ENCODE measurements at regions not wholly inside any gene's neighbourhood (a gene's known extent, or its start where the extent isn't known, plus 50 kb on each side); places are given as distances from the start of the nearest gene placed in this dataset.
A peak's percentile ranks its signal among the peaks of the same experiment; 100 is the strongest.
"Not testable (repeated sequence)": the region's sequence is repeated elsewhere in the genome, so short reads cannot be mapped to it uniquely, and the experiment has no call there.

DNA sequence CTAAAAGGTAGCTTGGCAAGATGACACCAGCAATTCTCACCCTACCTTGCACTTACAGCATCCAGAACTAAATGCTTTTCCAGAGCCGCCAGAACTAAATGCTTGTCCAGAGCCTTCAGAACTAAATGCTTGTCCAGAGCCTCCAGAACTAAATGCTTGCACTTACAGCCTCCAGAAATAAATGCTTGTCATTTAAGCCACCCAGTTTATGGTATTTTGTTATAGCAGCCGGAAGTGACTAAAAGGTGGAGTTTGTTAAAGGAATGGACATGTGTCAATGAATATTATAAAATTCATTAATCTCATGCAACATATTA is 133.5 kb downstream of the GPX5 start:
- no peak for DNase-seq

DNA sequence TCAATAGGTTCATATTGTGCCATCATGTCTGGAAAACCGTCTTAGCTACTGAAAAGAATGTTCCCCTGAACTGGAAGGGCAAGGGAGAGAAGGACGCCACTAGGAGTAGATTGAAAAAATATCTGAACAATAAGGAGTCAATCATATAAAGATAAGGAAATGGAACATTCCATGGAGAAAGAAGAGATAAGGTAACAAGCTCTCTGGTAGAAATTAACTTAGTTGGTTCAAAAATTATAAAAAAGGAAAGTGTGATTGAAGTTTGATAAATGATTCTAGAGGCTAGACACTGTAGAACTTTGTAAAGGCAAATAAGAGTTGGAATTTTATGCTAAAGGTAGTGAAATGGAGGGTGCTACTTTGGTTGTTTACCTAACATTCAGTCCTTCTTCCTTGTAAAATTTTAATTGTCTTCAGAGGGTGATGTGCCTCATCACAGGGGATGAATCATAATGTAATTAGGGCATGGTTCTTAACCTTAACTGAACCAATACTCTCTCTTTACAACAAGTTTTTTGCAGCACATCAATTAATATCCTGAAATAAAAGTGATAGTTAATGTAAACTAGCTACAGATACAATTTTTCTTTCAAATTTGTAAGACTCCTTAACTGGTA is 135.5 kb downstream of the GPX5 start:
- no peak for DNase-seq

DNA sequence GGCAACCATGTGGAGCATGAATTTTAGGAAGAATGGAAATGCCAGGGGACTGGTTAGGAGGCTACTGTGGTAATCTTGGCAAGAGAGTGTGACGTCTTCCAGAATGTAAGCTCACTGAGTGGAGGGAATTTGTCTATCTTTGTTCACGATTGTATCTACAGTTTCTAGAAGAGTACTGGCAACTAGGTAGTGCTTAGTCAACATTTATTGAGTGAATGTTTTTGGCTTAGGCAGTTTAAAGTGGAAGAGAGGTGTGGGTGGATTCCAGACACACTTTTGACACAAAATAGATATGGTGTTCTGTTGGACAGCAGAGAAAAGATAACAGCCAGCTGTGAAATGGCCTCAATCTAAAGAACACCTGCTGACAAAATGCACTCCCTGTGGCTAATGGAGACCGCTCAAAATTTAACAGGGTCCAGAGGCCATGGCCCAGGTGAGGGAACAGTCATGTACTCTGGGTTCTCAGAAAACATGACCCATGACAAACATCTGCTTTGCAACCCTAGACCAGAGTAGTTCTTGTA is 139.3 kb downstream of the GPX5 start:
- no peak for DNase-seq

DNA sequence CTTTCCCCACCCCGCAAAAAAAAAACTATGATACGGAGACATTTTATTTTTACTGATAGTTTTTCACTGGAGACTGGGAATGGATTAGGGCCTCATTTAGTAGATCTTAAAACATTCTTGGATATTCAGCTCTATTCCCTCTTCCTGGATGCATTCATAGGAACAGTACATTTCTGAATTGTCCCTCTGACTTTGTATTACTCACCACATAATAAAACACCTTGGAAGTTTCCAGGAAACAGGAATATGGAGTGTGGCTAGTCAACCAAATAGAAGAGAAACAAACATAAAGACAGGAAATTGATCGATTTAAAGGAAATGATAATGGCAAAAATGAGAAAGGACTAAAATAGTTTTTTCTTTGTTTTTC is 147.7 kb downstream of the GPX5 start:
- DNase-seq, result no peak

DNA sequence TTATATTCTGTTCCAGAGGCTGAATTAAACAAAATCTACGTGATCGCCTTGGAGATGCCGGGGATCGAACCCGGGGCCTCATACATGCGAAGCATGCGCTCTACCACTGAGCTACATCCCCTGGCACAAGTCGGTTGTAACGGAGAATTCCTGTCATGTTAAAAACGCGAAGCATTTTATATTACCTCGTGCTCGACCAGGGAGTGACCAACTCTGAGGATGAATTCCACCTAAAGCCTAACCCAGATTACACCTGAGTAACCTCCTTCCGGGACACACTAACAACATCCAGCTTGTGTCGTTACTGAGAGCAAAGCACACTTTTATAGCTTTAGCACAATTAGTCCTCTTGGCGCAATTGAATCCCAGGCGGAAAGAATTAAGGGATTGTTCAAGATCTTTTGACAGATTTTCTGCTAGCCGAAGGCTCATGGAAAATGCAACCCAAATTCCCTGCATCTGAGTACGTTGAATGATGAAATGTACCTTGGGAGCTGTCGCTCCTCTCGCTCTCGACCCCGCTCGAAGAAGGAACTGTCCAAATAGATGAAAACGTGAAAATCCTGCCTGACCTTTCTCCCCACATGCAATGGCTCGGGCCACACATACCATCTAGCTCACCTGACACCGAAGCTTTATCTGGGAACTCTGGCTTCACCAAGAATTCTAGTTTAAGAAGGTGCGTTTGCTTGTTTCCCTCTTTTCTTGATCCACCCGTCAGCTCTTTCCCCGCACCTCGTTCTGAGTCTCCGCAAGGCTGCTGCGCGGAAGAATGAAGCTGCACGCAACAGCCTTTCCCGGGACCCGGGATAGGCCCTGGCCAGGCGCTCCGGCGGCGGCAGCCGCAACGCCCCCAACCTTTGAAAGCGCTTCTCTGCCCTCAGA is 148.3 kb downstream of the GPX5 start:
- DNase-seq, result no peak

DNA sequence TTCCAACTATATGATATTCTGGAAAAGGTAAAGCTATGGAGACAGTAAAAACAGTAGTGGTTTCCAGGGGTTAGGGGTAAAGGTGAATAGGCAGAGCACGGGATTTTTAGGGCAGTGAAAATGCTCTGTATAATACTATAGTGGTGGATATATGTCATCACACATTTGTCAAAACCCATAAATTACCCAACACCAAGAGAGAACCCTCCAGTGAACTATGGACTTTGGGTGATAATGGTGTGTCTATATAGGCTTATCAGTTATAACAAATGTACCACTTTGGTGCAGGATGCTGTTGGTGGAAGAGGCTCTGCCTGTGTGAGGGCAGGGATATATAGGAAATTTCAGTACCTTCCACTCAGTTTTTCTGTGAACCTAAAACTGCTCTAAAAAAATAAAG is 149.9 kb downstream of the GPX5 start:
- DNase-seq, result no peak

DNA sequence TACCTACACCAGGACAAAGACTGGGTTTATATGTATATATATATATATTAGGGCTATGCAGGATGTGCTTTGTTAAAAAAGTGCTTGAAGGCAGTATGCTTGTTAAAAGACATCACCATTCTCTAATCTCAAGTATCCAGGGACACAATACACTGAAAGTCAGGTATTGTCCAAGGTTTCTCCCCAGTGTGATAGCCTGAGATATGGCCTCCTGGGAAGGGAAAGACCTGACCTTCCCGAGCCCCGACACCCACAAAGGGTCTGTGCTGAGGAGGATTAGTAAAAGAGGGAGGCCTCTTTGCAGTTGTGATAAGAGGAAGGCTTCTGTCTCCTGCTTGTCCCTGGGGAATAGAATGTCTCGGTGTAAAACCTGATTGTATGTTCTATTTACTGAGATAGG is 156.9 kb downstream of the GPX5 start:
- no peak for DNase-seq

DNA sequence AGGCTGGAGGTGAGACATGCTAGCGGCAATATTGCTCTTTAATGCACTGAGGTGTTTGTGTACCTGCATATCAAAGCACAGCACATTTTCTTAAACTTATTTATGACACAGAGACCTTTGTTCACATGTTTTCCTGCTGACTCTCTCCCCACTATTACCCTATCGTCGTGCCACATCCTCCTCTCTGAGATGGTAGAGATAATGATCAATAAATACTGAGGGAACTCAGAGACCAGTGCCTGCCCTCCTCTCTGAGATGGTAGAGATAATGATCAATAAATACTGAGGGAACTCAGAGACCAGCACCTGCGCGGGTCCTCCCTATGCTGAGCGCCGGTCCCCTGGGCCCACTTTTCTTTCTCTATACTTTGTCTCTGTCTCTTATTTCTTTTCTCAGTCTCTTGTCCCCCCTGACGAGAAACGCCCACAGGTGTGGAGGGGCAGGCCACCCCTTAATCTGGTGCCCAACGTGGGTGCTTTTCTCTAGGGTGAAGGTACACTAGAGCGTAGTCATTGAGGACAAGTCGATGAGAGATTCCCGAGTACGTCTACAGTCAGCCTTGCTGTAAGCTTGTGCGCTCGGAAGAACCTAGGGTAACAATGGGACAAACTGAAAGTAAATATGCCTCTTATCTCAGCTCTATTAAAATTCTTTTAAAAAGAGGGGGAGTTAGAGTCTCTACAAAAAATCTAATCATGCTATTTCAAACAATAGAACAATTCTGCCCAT is 157.4 kb downstream of the GPX5 start:
- DNase-seq, result not testable (repeated sequence)

DNA sequence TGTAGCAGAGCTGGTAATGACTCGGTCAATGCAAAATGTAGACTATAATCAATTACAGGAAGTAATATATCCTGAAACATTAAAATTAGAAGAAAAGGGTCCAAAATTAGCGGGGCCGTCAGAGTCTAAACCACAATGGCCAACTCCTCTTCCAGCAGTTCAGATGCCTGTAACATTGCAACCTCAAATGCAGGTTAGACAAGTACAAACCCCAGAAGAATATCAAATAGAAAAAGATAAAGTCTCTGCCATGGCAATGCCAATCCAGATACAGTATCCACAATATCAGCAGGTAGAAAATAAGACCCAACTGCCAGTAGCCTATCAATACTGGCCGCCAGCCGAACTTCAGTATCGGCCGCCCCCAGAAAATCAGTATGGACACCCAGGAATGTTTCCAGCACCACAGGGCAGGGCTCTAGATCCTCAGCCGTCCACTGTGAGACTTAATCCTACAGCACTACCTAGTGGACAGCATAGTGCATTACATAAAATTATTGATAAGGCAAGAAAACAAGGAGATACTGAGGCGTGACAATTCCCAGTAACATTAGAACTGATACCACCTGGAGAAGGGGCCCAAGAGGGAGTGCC is 158.4 kb downstream of the GPX5 start:
- peak; percentile 39 for DNase-seq

DNA sequence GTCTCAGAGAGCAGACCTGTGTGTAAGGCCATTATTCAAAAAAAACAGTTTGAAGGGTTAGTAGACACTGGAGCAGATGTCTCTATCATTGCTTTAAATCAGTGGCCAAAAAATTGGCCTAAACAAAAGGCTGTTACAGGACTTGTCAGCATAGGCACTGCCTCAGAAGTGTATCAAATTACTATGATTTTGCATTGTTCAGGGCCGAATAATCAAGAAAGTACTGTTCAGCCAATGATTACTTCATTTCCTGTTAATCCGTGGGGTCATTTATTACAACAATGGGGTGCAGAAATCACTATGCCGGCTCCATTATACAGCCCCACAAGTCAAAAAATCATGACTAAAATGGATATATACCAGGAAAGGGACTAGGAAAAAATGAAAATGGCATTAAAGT is 160.3 kb downstream of the GPX5 start:
- not testable (repeated sequence) for DNase-seq

DNA sequence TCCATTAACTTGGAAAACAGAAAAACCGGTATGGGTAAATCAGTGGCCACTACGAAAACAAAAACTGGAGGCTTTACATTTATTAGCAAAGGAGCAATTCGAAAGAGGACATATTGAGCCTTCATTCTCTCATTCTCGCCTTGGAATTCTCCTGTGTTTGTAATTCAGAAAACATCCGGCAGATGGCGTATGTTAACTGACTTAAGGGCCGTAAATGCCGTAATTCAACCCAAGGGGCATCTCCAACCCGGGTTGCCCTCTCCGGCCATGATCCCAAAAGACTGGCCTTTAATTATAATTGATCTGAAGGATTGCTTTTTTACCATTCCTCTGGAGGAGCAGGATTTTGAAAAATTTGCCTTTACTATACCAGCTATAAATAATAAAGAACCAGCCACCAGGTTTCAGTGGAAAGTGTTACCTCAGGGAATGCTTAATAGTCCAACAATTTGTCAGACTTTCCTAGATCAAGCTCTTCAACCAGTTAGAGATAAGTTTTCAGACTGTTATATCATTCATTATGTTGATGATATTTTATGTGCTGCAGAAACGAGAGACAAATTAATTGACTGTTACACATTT is 160.9 kb downstream of the GPX5 start:
- peak; percentile 64 for DNase-seq

DNA sequence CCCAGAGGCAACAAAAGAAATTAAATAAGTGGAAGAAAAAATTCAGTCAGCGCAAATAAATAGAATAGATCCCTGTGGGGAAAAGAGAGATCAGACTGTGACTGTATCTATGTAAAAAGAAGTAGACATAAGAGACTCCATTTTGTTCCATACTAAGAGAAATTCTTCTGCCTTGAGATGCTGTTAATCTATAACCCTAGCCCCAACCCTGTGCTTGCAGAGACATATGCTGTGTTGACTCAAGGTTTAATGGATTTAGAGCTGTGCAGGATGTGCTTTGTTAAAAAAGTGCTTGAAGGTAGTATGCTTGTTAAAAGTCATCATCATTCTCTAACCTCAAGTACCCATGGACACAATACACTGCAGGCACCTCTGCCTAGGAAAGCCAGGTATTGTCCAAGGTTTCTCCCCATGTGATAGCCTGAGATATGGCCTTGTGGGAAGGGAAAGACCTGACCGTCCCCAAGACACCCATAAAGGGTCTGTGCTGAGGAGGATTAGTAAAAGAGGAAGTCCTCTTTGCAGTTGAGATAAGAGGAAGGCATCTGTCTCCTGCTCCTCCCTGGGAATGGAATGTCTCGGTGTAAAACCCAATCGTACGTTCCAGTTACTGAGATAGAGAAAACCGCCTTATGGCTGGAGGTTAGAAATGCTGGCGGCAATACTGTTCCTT is 161.8 kb downstream of the GPX5 start:
- DNase-seq, result not testable (repeated sequence)

DNA sequence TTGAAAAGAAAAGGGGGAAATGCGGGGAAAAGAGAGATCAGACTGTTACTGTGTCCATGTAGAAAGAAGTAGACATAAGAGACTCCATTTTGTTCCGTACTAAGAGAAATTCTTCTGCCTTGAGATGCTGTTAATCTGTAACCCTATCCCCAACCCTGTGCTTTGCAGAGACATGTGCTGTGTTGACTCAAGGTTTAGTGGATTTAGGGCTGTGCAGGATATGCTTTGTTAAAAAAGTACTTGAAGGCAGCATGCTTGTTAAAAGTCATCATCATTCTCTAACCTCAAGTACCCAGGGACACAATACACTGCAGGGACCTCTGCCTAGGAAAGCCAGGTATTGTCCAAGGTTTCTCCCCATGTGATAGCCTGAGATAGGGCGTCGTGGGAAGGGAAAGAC is 166.3 kb downstream of the GPX5 start:
- DNase-seq, result not testable (repeated sequence)

DNA sequence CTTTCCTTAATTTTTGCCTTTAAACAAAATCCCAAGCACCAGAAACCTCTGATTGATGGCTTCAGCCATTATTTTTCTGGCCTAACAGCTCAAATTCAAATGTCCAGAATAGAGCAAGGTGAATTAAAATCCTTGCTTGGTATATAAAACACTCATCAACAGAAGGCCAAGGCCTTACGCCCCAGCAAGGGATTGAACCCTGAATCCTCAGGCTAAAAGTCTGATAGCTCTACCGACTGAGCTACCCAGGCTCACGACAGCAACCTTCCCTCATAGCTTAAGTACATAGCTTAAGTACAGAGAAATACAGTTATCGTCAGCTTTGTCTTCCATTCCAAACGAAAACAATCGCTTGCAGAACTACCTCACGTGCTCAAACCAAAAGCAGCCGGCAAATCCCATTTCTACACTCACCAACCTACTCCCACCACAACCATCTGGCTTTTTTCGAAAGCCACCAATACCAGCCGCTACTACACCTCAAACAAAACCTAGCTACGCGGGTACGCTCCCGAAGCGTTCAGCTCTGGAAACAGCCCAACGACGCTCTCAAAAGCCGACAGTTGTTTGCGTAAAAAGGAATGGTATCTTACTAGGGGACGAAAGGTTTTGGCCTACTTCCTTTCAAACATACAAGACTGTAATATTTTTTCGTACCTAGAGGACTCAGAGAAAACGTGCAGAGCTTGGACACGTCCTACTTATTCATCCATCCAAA is 167.5 kb downstream of the GPX5 start:
- DNase-seq, result no peak

DNA sequence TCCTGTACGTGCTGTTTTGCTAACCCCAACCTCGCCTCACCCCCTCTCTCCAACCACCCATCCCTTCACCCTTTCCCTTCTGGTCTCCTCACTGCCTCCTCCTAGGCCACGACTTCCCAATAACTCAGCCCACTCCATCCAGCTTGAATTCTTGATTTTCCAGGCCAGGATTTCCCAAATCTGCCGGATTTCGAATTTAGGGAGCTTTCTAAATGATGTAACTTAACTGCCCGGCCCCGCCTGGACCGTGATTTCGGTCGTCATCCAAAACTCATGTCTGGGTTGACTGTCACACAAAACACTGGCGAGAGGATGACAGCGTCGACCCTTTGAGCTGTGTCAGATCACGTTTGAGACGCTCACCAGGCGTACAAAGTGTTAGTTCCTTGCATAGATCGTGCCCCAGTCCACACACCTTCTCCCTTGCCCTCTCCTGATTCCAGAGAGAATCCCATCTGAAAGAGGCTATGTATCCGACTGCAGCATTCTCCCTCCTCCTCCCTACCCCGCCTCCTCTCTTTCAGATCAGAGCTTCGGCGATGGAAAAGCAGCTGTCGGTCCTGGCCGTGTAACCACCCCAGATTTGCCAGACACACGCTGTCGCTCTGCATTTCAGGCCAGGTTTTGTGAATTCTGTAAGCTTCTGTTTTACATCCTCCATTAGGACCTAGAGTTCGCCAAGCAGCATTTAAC is 168.2 kb downstream of the GPX5 start:
- DNase-seq, result no peak

DNA sequence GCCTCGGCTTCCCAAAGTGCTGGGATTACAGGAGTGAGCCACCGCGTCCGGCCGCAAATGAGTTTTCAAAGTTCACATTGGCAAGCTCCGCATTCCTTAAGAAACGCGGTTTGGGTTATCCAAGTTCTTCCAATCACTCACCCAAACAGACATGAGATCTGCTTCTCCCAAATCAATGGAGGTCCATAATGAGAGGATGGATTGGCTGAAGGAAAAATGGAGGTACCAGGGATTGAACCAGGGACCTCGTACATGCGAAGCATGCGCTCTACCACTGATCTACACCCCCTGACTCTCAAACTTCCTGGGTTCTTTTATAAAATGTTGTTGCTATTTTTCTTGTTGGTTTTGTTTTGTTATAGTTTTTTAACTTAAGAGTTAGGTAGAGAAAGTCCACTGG is 170.0 kb downstream of the GPX5 start:
- DNase-seq, result no peak

DNA sequence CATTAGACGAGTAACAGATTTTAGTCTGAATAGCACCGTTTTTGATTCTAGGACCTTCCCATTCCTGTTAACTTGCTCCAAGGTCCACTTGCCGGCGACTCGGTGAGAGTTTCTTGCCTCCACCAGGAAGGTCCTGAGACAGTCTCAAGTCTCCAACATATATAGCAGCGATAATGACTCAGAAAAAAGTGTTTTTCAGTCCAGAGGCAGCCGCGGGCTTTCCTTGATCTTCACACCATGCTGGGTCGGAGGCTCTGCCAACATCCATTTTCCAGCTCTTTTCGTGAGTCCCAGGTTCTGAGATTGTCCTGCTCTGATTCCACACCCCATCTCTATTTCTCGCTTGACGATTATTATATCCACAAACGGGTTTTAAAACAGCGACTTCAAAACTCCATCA is 170.5 kb downstream of the GPX5 start:
- DNase-seq, result no peak

DNA sequence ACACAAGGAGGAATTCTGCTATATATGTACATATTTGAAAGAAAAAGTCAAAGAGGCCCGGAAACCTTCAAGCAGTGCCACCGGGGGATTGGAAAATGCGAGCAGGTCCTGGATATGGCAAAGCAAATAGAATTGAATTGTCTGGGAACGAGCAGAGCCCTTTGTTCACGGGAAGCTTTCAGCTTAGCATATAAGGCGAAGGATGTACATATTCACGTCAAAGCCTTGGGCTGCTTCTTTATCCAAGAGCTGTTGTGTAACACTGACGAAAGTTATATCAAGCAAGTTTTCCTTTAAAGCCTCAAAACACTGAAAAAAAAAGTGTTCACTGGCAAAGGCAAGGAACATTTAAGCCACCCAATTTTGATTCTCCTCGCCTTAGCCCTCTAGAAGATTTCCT is 171.0 kb downstream of the GPX5 start:
- no peak for DNase-seq

DNA sequence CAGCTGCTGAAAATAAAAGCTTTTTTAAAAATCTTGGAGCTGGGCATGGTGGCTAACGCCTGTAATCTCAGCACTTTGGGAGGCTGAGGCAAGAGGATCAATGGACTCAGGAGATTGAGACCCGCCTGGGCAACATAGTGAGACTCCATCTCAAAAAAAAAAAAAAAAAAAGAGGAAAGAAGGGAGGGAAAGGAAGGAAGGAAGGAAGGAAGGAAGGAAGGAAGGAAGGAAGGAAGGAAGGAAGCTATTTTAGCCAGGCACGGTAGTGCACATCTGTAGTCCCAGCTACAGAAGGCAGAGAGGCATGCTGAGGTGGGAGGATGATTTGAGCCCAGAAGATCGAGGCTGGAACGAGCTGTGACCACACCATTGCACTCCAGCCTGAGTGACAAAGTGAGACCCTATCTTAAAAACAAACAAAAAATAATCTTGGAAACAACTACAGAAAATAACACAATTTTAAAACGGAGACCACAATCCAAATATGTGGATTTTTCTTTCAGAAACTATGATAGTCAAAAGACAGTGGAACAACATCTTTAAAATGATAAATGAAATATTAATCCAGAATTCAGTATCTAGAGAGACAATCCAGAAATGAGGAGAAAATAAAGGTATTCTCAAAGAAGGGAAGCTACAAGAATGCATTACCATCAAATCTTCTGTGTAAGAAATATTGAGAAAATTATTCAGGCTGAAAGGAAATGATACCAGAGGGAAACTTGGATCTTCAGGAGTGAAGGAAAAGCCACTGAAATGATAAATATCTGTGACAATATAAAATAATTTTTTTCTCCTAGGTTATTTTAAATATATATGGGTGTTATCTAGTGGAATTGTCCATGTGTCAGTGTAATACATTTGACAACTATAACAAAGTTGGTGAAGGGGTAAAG is 182.0 kb downstream of the GPX5 start:
- no peak for DNase-seq
